Transverse colon (tissue), 4 donors: ENCODE measurements at regions not wholly inside any gene's neighbourhood (a gene's known extent, or its start where the extent isn't known, plus 50 kb on each side); places are given as distances from the start of the nearest gene placed in this dataset.

Source experiments
- DNase-seq: peaks from one replicate; pipeline ENCODE4 v3.0.0-alpha.2; 2019
- H3K27ac ChIP-seq, 4 donors: fragments of 200-600 bp; sonication (generic); 2 replicates each; pipeline ENCODE4 v1.5.1; 2016 to 2018; ENCODE audit warnings: inconsistent platforms in 4 of 4
- H3K27me3 ChIP-seq: fragments of 200-600 bp; sonication (generic); 2 replicates; pipeline ENCODE4 v1.5.1; 2017; ENCODE audit warnings: inconsistent platforms
- H3K36me3 ChIP-seq, 4 donors: fragments of 200-600 bp; sonication (generic); 2 replicates each; pipeline ENCODE4 v1.5.1; 2017 to 2019; ENCODE audit warnings: inconsistent platforms in 4 of 4
- H3K4me1 ChIP-seq, 4 donors: fragments of 200-600 bp; sonication (generic); 2 replicates each; pipeline ENCODE4 v1.5.1; 2017 to 2020; ENCODE audit warnings: inconsistent platforms in 4 of 4
- H3K4me3 ChIP-seq, 4 donors: fragments of 200-600 bp; sonication (generic); 1 replicate in 1 of 4; 2 replicates in 3 of 4; pipeline versions ENCODE4 v1.5.1 to v1.6.1; 2017 to 2019; ENCODE audit warnings: inconsistent platforms in 4 of 4
- H3K9me3 ChIP-seq, 2 donors: fragments of 200-600 bp; sonication (generic); 2 replicates each; pipeline ENCODE4 v1.5.1; 2017 to 2019; ENCODE audit warnings: inconsistent platforms in 2 of 2
- CTCF ChIP-seq, 5 experiments: fragments of 200-600 bp in 3 of 5; fragments of 450-650 bp in 2 of 5; sonication (generic) in 3 of 5; IDR thresholded peaks; 1 replicate in 2 of 5; 2 replicates in 3 of 5; pipeline ENCODE4 v1.5.1; 2016 to 2017; ENCODE audit warnings: antibody characterized with exemption in 5 of 5, inconsistent platforms in 3 of 5, mild to moderate bottlenecking in 2 of 5, moderate library complexity in 1 of 5
- EP300 ChIP-seq: sonication (generic); formaldehyde crosslinking; IDR thresholded peaks from one replicate; pipeline ENCODE4 v1.6.1; 2017; ENCODE audit warnings: antibody characterized with exemption, low read depth
- POLR2A ChIP-seq: fragments of 450-650 bp; IDR thresholded peaks from one replicate; pipeline ENCODE4 v1.6.1; 2016; ENCODE audit warnings: antibody characterized with exemption, mild to moderate bottlenecking, moderate library complexity
- POLR2AphosphoS5 ChIP-seq, 3 donors: sonication (generic); formaldehyde crosslinking; IDR thresholded peaks; one replicate each; pipeline ENCODE4 v1.6.1; 2016; ENCODE audit warnings: antibody characterized with exemption in 3 of 3
- WGBS, 2 donors: methylation state at CpG; one replicate each; pipeline ENCODE4 v1.1.5; 2018; ENCODE audit warnings: low coverage in 1 of 2; 5-methylcytosine and 5-hydroxymethylcytosine counted together
- in situ Hi-C, 4 donors: fragments of 200-750 bp; cut with MboI; loops; one replicate each; pipeline versions ENCODE4 v1.15.0 to v1.15.1; 2017; ENCODE audit warnings: low sequenced_read_pairs in 3 of 4, low pct_ligation_motif_present in 1 of 4, low pct_unique_long_range_greater_than_20kb in 1 of 4
- intact Hi-C: fragments of 100-400 bp; cut with DNase I; formaldehyde crosslinking; loops from one replicate; pipeline ENCODE4 v1.15.1; 2023; ENCODE audit warnings: low total_unique reads

GRCh38 chr6:145336119-145336518, 399.2 kb downstream of the EPM2A start:
- 92 to 97% methylated on average over 4 of the region's 4 CpGs for WGBS, 2 donors
- Histone ChIP-seq H3K4me1 (no peaks in the 10 kb centered on the region), H3K27ac (no peak overlapping the region), H3K36me3 (no peaks in the 10 kb centered on the region), H3K9me3 (no peaks in the 10 kb centered on the region), H3K4me3 (no peak overlapping the region), H3K27me3 (no peaks in the 10 kb centered on the region)
- DNase-seq, result no peak
- intact Hi-C loops (no loop called here), in situ Hi-C loops (no loop called here)
- TF ChIP-seq EP300 (no peak), POLR2AphosphoS5 (IDR thresholded peaks at IDR 0.05) (no peak), POLR2A (no peak), CTCF (IDR thresholded peaks at IDR 0.05) (no peak)

GRCh38 chr6:145339089-145339488, 396.2 kb downstream of the EPM2A start:
- TF ChIP-seq CTCF (IDR thresholded peaks at IDR 0.05), result no peak
- TF ChIP-seq POLR2A, result no peak
- TF ChIP-seq POLR2AphosphoS5 (IDR thresholded peaks at IDR 0.05), result no peak
- intact Hi-C loops, result no loop called here
- no peaks in the 10 kb centered on the region for H3K27me3 ChIP-seq
- H3K4me3 ChIP-seq, result no peak overlapping the region
- in situ Hi-C loops, result no loop called here
- H3K4me1 ChIP-seq, result no peaks in the 10 kb centered on the region
- no peaks in the 10 kb centered on the region for H3K9me3 ChIP-seq
- 20 to 44% methylated on average over 2 of the region's 2 CpGs for WGBS, 2 donors
- no peak overlapping the region for H3K27ac ChIP-seq
- DNase-seq, result no peak
- H3K36me3 ChIP-seq, result no peaks in the 10 kb centered on the region

GRCh38 chr6:145340256-145340655, 395.1 kb downstream of the EPM2A start:
- in situ Hi-C loops, result no loop called here
- Histone ChIP-seq H3K36me3 (no peaks in the 10 kb centered on the region), H3K9me3 (no peaks in the 10 kb centered on the region), H3K27ac (no peak overlapping the region), H3K27me3 (no peaks in the 10 kb centered on the region), H3K4me3 (no peak overlapping the region), H3K4me1 (no peaks in the 10 kb centered on the region)
- intact Hi-C loops, result no loop called here
- DNase-seq, result no peak
- TF ChIP-seq POLR2AphosphoS5 (IDR thresholded peaks at IDR 0.05) (no peak), EP300 (no peak), CTCF (IDR thresholded peaks at IDR 0.05) (no peak), POLR2A (no peak)

GRCh38 chr6:145345094-145345493, 390.2 kb downstream of the EPM2A start:
- no peak for DNase-seq
- TF ChIP-seq EP300, result no peak
- TF ChIP-seq POLR2AphosphoS5 (IDR thresholded peaks at IDR 0.05), result no peak
- no peak for TF ChIP-seq CTCF (IDR thresholded peaks at IDR 0.05)
- no peak for TF ChIP-seq POLR2A
- H3K27ac ChIP-seq, result no peak overlapping the region
- no peaks in the 10 kb centered on the region for H3K27me3 ChIP-seq
- intact Hi-C loops, result no loop called here
- in situ Hi-C loops, result no loop called here
- no peaks in the 10 kb centered on the region for H3K4me1 ChIP-seq
- H3K9me3 ChIP-seq, result no peaks in the 10 kb centered on the region
- H3K36me3 ChIP-seq, result no peaks in the 10 kb centered on the region
- no peak overlapping the region for H3K4me3 ChIP-seq
